Esophagus muscularis mucosa (tissue), 4 donors: ENCODE measurements at regions not wholly inside any gene's neighbourhood (a gene's known extent, or its start where the extent isn't known, plus 50 kb on each side); places are given as distances from the start of the nearest gene placed in this dataset.

ENCODE experiments used
- EP300 ChIP-seq: sonication (generic); formaldehyde crosslinking; IDR thresholded peaks from one replicate; pipeline ENCODE4 v1.6.1; 2017; ENCODE audit warnings: antibody characterized with exemption
- POLR2A ChIP-seq: fragments of 450-650 bp; IDR thresholded peaks from one replicate; pipeline ENCODE4 v1.6.1; 2017; ENCODE audit warnings: antibody characterized with exemption, moderate library complexity, mild to moderate bottlenecking, low read depth
- TF ChIP-seq, protein P1 (sequence below), 3 experiments: fragments of 200-600 bp in 2 of 3; fragments of 450-650 bp in 1 of 3; sonication (generic) in 2 of 3; IDR thresholded peaks; one replicate each; pipeline ENCODE4 v1.5.1; 2017 to 2019; ENCODE audit warnings: antibody characterized with exemption in 3 of 3, mild to moderate bottlenecking in 2 of 3, moderate library complexity in 1 of 3

DNA sequence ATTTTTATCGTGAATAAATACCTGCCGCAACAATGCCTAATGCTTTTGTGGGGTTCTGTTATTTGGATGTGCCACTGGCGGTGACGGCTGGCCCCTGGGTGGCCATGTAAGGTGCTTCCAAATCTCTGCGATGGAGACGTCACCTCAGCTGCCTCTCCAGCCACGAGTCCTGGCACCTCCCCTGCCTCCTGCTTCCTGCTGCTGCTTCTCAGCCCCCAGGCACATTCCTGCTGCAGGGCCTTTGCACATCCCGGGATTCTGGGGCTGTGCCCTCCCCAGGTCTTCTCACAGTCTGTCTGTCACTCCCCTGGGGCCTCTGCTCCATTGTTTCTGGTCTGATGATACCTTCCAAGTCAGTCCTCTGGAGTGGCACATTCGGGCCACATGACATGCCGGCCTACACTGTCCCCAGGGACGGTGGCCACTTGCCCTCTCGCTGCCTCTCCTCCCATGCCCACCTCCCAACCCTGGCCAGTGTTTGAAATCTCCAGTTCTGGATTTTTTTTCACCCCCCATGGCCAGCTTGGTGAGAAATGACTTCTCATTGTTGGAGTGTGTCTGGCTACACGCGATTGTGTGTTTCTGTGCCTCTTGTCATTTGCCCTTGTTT, 151.8 kb downstream of the KIF26A start:
- TF ChIP-seq, protein P1, sequence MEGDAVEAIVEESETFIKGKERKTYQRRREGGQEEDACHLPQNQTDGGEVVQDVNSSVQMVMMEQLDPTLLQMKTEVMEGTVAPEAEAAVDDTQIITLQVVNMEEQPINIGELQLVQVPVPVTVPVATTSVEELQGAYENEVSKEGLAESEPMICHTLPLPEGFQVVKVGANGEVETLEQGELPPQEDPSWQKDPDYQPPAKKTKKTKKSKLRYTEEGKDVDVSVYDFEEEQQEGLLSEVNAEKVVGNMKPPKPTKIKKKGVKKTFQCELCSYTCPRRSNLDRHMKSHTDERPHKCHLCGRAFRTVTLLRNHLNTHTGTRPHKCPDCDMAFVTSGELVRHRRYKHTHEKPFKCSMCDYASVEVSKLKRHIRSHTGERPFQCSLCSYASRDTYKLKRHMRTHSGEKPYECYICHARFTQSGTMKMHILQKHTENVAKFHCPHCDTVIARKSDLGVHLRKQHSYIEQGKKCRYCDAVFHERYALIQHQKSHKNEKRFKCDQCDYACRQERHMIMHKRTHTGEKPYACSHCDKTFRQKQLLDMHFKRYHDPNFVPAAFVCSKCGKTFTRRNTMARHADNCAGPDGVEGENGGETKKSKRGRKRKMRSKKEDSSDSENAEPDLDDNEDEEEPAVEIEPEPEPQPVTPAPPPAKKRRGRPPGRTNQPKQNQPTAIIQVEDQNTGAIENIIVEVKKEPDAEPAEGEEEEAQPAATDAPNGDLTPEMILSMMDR (IDR thresholded peaks at IDR 0.05), result no peak
- TF ChIP-seq POLR2A (no peak), EP300 (no peak)
